Activated T-helper 1 cell treated with anti-CD3 and anti-CD28 coated beads, Interleukin-12 subunit alpha, Interleukin-12 subunit beta, Interleukin-2, Interleukin-4 antibody, amounts not matched to agents 30 ng/mL and 10 ng/mL and 1 ng/mL, durations not matched to agents 14 hours and 24 hours and 36 hours (primary cell): ENCODE measurements at regions not wholly inside any gene's neighbourhood (a gene's known extent, or its start where the extent isn't known, plus 50 kb on each side); places are given as distances from the start of the nearest gene placed in this dataset.
"Not testable (repeated sequence)": the region's sequence is repeated elsewhere in the genome, so short reads cannot be mapped to it uniquely, and the experiment has no call there.

Experiments used
- DNase-seq: peaks from one replicate; pipeline ENCODE4 v3.0.0; 2021; ENCODE audit warnings: low spot score
- H3K27ac Mint-ChIP-seq: one replicate; pipeline ENCODE4 v1.8.0; 2021; ENCODE audit warnings: mild to moderate bottlenecking, mixed read lengths
- H3K27me3 Mint-ChIP-seq: one replicate; pipeline ENCODE4 v1.8.0; 2022; ENCODE audit warnings: mild to moderate bottlenecking, moderate library complexity, mixed read lengths; ENCODE audit not compliant: insufficient read depth
- H3K36me3 Mint-ChIP-seq: one replicate; pipeline ENCODE4 v1.8.0; 2021; ENCODE audit warnings: low read depth, mixed read lengths
- H3K4me1 Mint-ChIP-seq: one replicate; pipeline ENCODE4 v1.8.0; 2021; ENCODE audit warnings: low read depth, mixed read lengths
- H3K4me3 Mint-ChIP-seq: one replicate; pipeline ENCODE4 v1.8.0; 2021; ENCODE audit warnings: mild to moderate bottlenecking, moderate library complexity, mixed read lengths
- H3K9me3 Mint-ChIP-seq: one replicate; pipeline ENCODE4 v1.8.0; 2021; ENCODE audit warnings: mixed read lengths
- intact Hi-C: fragments of 100-400 bp; cut with micrococcal nuclease; formaldehyde crosslinking; loops from one replicate; pipeline ENCODE4 v1.15.1; 2024

DNA sequence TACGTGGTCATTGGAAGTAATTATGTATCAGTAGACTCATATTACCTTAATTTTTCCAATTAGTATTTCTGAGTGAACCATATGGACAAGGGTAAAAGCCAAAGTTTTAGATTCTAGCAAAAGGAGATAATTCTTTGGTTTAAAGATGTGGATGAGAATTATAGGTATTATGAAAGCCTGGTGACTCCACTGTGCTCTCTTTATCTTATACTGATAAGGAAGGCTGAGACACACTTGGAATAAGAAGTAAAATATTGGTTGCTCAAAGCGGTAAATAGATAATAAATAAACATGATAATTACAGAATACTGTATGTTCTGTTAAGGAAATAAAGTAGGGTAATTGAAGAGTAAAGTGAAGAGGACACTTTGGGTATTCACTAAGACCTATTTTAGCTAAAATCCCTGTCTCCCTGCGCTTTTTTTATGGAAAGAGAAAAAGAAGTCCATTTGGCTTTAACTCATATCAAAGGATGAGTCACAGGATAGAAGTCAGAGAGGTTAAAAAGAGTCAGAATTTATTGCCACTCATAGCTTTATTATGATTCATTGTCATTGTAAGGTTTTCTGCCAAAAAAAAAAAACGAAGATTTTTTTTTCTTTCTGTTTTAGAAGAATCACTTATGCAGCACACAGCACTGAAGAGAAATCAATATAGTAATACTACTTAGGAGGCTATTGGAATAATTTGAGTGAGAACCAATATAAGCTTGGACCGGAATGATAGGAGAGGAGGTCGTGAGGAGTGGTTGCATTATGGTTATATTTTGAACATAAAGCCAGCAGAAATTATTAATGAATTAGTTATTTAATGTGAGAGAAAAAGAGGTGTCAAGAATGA is 2463.1 kb downstream of the ARAP2 start:
- peaks cover 9% of the 10 kb centered on the region for H3K9me3 Mint-ChIP-seq
- intact Hi-C loops: no loop called here

DNA sequence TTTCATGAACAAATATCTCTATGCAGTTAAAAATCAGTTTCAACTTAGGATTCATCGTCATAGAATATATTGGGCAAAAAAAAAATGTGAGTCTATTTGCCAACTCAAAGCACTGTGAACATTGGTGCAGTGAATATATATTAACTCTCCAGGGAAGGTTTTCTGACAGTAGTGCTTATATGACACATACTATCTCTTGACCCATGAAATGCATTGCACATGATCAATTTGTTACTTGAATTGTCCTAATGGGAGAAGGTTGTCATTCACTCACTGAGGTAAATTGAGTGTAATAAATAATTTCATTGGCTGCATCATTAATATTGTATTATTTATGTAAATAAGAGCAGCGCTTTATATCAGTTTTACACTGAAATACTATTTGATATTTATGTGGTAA is 2458.5 kb downstream of the ARAP2 start:
- no peaks in the 10 kb centered on the region for H3K4me1 Mint-ChIP-seq
- no peak overlapping the region for H3K27ac Mint-ChIP-seq

More for the DNA sequence above, 2463.1 kb downstream of the ARAP2 start:
- Mint-ChIP-seq H3K4me3 (no peak overlapping the region), H3K27me3 (no peaks in the 10 kb centered on the region), H3K4me1 (no peaks in the 10 kb centered on the region), H3K36me3 (no peaks in the 10 kb centered on the region), H3K27ac (no peak overlapping the region)
- no peak for DNase-seq

DNA sequence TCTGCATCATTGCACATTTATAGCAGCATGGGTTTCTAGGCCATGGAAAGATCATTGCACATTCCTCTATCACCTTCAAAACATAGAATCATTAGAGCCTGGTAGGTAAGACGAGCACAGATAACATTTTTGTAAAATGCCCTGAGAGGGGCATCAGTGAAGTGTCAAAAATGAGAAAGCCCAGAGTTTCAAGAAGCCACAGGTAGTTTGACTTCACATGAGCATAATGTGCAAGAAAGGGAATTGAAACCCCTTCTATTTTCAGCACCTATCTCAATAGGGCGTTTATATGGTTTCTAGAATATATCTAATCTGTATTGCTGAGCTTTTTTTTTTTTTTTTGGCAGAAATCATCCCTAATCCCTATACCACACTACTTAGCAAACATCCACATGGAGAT is 2441.7 kb downstream of the ARAP2 start:
- intact Hi-C loops: loop anchor here (10.0 kb wide), 1 partner anchor 1762 kb away; no protein-coding TSS in a partner anchor
- H3K9me3 Mint-ChIP-seq: no peaks in the 10 kb centered on the region
- H3K27ac Mint-ChIP-seq: no peak overlapping the region
- no peaks in the 10 kb centered on the region for H3K36me3 Mint-ChIP-seq
- H3K4me1 Mint-ChIP-seq: no peaks in the 10 kb centered on the region
- H3K4me3 Mint-ChIP-seq: no peak overlapping the region
- no peak for DNase-seq
- no peaks in the 10 kb centered on the region for H3K27me3 Mint-ChIP-seq

More for the DNA sequence above, 2458.5 kb downstream of the ARAP2 start:
- H3K27me3 Mint-ChIP-seq: no peaks in the 10 kb centered on the region
- H3K9me3 Mint-ChIP-seq: peaks cover 5% of the 10 kb centered on the region
- DNase-seq: no peak
- intact Hi-C loops: no loop called here
- no peaks in the 10 kb centered on the region for H3K36me3 Mint-ChIP-seq
- H3K4me3 Mint-ChIP-seq: no peak overlapping the region

DNA sequence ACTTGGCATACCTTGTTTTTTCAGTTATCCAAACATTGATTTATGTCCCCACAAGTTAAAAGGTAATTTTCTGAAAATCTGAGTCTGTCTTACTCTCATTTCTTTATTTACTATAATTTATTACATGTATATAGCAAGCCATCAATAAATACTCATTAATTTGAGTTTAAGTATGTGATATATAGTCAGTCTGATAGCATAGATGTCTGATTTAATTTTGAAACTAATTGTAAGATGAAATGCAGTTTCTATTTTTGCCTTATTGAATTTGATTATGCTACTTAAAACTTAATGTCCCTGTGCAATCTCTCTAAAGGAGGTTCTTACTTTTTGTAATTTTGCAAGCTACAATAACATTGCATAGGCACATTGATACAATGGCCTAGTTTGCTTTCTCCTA is 2418.6 kb downstream of the ARAP2 start:
- no peak for DNase-seq
- H3K9me3 Mint-ChIP-seq: no peaks in the 10 kb centered on the region
- no peaks in the 10 kb centered on the region for H3K4me1 Mint-ChIP-seq
- no peak overlapping the region for H3K27ac Mint-ChIP-seq
- intact Hi-C loops: no loop called here
- H3K27me3 Mint-ChIP-seq: no peaks in the 10 kb centered on the region
- H3K36me3 Mint-ChIP-seq: no peaks in the 10 kb centered on the region
- no peak overlapping the region for H3K4me3 Mint-ChIP-seq

DNA sequence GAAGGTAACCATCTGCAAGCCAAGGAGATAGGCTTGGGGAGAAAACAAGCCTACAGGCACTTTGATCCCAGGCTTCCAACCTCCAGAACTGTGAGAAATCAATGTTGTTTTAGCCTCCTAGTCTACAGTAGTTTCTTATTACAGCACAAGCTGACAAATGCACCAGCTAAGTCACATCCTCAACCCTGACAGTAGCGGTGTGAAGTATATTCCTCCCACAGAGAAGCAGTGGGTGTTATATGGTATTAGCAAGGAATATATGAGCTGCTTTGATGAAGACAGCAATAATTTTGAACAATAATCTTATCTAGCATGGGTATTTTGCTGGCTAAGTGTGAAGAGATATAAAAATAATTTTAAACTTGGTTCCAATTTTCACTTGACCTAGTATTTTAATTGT is 2415.0 kb downstream of the ARAP2 start:
- H3K4me3 Mint-ChIP-seq, H3K27ac Mint-ChIP-seq, intact Hi-C loops, H3K36me3 Mint-ChIP-seq, DNase-seq, H3K4me1 Mint-ChIP-seq, H3K27me3 Mint-ChIP-seq, H3K9me3 Mint-ChIP-seq: not testable (repeated sequence)

DNA sequence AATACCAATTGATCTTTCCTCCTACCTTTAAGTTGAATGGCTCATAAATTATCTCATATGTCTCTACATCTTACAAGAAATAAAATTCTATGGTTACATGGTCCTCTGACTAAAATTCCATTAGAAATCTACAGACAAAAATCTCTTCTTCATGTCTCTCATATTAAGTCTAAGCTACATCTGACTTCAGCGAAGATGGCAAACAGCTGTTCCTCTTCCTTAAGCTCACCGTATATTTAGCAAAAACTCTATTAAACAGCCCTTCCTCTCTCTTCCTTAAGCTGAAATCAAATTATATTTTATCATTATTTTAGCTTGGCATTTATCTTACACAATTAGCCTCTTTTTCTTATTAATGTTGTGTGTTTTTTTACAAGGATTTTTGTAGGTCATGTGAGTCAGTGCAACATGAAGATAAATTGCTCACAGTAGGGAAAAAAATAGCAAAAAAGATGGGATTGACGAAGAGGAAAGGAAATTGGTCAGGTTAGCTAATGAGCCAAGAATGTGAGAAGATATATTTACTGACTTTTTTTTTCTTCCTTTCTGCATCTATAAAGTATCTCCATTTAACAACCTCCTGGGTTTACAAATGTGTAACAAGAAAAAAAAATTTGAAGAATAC is 2412.8 kb downstream of the ARAP2 start:
- H3K27me3 Mint-ChIP-seq: no peaks in the 10 kb centered on the region
- no peaks in the 10 kb centered on the region for H3K9me3 Mint-ChIP-seq
- H3K27ac Mint-ChIP-seq: no peak overlapping the region
- DNase-seq: no peak
- no peak overlapping the region for H3K4me3 Mint-ChIP-seq
- H3K4me1 Mint-ChIP-seq: no peaks in the 10 kb centered on the region
- no peaks in the 10 kb centered on the region for H3K36me3 Mint-ChIP-seq
- intact Hi-C loops: no loop called here

DNA sequence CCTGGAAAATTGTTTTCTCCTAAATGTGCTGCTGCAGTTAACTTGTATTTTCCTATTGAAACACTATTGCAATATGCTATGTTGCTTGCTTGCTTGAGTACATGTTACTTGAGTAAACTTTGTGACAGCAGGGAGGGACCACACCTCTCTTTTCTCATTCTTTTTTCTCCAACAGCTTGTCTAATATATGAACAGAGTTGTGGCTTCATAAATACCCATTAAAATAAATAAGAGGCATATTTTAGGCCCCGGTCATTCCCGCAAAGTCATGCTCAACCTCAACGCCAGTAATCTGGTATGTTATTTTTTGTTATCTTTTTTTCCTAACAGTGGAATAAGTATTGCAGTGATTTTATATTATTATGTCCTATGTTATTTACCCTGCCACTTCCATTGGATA is 2408.6 kb downstream of the ARAP2 start:
- H3K9me3 Mint-ChIP-seq, H3K4me1 Mint-ChIP-seq, H3K27me3 Mint-ChIP-seq, H3K36me3 Mint-ChIP-seq, H3K27ac Mint-ChIP-seq, H3K4me3 Mint-ChIP-seq, DNase-seq, intact Hi-C loops: not testable (repeated sequence)

DNA sequence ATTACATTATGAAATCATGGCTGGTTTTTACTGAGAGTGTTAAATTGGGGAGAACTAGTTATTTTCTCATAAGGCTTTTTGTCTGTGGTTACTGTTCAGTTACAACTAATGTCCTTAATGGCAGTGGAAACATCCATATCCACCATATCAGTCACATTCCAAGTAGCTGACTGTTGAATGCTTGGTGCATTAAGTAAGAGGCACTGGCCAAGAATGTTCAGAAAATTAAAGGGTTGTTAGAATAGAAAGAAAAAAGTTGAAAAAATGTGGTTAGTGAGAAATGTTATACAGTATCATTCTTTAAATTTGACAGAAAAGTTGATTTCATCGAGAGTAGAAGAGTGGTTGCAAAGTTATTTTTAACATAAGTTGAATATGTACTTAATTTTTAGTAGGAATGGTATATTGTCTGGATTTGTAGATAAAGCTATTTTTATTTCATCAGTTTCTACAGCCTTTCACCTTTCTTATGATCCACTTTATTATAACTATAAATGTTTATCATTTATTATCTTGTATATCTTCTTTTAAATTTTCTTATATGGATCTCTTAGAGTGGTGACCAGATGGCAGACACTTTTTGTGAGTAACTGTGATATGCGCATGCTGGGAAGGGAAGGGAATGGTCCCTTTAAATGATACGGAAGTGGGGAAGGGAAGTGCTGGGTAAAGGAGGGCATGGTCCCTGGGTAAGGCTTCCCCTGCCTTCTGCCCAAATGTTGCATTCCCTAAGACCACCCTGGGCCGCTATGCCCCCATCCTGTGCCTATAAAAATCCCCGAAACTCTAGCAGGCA is 2407.1 kb downstream of the ARAP2 start:
- DNase-seq: no peak
- Mint-ChIP-seq H3K4me1 (no peaks in the 10 kb centered on the region), H3K36me3 (no peaks in the 10 kb centered on the region), H3K27me3 (no peaks in the 10 kb centered on the region), H3K4me3 (no peak overlapping the region), H3K9me3 (no peaks in the 10 kb centered on the region), H3K27ac (no peak overlapping the region)
- intact Hi-C loops: no loop called here

DNA sequence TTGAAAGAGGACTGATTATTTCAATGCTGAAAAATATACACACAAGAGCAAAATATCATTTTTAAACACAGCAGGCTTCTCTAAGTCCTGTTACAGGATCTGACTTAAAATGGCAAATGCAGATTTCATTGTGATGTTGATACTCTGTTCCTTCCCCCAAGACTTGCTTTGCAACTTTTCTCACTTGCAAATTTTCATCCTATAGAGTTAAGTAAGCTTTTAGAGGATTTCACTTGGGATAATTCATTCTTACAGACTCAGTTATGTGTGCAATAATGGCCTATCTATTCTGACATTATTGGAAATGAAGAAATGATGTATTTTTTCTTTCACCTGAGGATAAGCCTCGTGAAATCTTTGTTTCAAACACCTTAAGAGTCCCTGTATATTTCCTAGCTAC is 2403.2 kb downstream of the ARAP2 start:
- intact Hi-C loops: no loop called here
- Mint-ChIP-seq H3K27ac (no peak overlapping the region), H3K4me3 (no peak overlapping the region), H3K9me3 (peaks cover 7% of the 10 kb centered on the region), H3K36me3 (no peaks in the 10 kb centered on the region), H3K27me3 (no peaks in the 10 kb centered on the region), H3K4me1 (no peaks in the 10 kb centered on the region)
- no peak for DNase-seq

DNA sequence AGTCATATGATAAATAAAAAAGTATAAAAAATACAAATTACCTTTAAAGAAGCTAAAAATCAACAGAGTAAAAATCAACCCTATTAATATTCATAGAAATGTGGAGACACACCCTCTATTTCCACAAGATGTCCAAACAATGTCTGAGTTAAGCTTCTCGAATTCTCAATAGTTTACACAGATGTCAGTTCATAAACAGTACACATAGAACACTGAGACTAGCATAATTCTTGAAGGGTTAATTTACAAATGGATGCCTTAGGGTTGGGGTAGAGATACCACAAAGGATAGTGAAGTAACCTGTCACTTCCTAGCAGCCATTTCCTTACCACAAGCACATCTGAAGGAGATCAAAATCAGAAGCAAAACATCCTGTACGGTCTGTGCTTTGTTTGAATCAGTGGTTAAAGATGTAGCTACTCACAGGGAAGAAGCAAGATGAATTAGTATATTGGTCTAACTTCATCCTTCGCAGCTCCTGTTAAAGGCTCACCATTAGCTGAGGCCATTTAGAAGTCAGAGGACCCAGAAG is 2393.9 kb downstream of the ARAP2 start:
- no peak overlapping the region for H3K27ac Mint-ChIP-seq
- peaks cover 27% of the 10 kb centered on the region for H3K9me3 Mint-ChIP-seq

DNA sequence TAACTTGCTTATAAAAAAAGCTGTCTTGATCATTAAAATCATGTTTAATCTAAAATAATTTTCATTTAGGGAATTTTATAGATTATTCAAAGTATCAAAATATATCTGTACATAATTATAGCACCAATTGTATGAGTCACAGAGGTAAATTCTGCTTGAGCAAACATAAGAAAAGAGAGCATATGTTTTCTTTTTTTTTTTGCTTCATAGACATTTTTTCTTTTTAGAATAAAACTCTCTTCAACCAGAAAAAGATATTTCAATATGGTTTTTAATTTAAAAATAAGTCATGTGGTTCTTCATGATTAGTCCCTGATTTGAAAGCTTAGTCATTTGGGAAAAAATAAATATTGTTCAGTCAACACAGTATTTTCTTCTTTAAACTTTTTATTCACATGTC is 2390.6 kb downstream of the ARAP2 start:
- H3K4me1 Mint-ChIP-seq, H3K27me3 Mint-ChIP-seq, H3K4me3 Mint-ChIP-seq, H3K36me3 Mint-ChIP-seq, intact Hi-C loops, DNase-seq, H3K27ac Mint-ChIP-seq: not testable (repeated sequence)
- peaks cover 17% of the 10 kb centered on the region for H3K9me3 Mint-ChIP-seq

More for the DNA sequence above, 2393.9 kb downstream of the ARAP2 start:
- Mint-ChIP-seq H3K27me3 (no peaks in the 10 kb centered on the region), H3K4me1 (no peaks in the 10 kb centered on the region), H3K4me3 (no peak overlapping the region), H3K36me3 (no peaks in the 10 kb centered on the region)
- no peak for DNase-seq
- intact Hi-C loops: no loop called here

DNA sequence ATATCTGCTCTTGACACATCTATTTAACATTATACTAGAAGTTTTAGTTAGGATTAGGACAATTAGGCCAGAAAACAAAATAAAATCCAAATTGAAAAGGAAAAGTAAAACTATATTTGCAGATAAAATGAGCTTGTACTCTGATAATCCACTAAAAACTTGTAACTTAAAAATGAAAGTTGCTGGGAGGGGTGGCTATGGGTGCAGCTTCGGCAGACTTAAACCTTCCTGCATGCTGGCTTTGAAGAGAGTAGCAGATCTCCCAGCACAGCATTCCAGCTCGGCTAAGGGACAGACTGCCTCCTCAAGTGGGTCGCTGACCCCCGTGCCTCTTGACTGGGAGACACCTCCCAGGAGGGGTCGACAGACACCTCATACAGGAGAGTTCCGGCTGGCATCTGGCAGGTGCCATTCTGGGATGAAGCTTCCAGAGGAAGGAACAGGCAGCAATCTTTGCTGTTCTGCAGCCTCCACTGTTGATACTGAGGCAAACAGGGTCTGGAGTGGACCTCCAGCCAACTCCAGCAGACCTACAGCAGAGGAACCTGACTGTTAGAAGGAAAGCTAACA is 2379.9 kb downstream of the ARAP2 start:
- intact Hi-C loops: no loop called here
- DNase-seq: no peak
- H3K4me1 Mint-ChIP-seq: no peaks in the 10 kb centered on the region
- H3K4me3 Mint-ChIP-seq: no peak overlapping the region
- H3K9me3 Mint-ChIP-seq: peaks cover 23% of the 10 kb centered on the region
- H3K27me3 Mint-ChIP-seq: no peaks in the 10 kb centered on the region
- H3K27ac Mint-ChIP-seq: no peak overlapping the region
- H3K36me3 Mint-ChIP-seq: no peaks in the 10 kb centered on the region
